GM12892 (cell line): ENCODE measurements at regions not wholly inside any gene's neighbourhood (a gene's known extent, or its start where the extent isn't known, plus 50 kb on each side); places are given as distances from the start of the nearest gene placed in this dataset.

Source experiments
- DNase-seq: peaks from one replicate; pipeline ENCODE4 v3.0.0; 2011; ENCODE audit not compliant: insufficient read length
- FAIRE-seq: peaks from 2 replicates; lab custom pipeline; 2011; peaks lifted over from hg19 to GRCh38; lab: Jason Lieb, UNC
- POLR2A ChIP-seq: IDR thresholded peaks from 2 replicates; pipeline ENCODE4 v1.6.1; 2011; ENCODE audit warnings: low read depth, low read length, control low read depth
- POLR2AphosphoS5 ChIP-seq: IDR thresholded peaks from 2 replicates; pipeline ENCODE4 v1.6.1; 2011; ENCODE audit warnings: low read depth, low read length, control low read depth
- TAF1 ChIP-seq: IDR thresholded peaks from 2 replicates; pipeline ENCODE4 v1.6.1; 2011; ENCODE audit warnings: low read depth, mild to moderate bottlenecking, control low read depth, low read length, borderline replicate concordance

DNA sequence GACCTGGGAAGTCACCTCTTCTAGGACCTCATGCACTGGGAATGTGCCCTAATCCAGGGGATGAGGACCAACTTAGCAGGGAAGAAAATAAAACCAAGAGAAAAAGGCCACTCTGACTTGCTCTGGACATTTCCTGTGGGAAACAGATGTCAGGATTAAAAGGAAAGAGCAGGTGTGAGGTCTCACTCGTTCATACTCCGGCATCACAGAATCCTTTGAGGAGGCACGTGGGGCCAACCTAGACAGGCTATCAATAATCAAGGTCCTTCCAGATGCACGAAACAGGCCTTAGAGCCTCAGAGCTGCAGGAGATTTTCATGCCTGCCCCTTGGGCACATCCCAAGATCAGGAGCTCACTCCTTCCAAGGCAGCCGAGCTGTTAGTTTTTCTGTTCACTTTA lies 321.5 kb upstream of the CCL2 start:
- FAIRE-seq (no peak), DNase-seq (no peak)
- no peak for TF ChIP-seq TAF1
- no peak for TF ChIP-seq POLR2A
- no peak for TF ChIP-seq POLR2AphosphoS5

DNA sequence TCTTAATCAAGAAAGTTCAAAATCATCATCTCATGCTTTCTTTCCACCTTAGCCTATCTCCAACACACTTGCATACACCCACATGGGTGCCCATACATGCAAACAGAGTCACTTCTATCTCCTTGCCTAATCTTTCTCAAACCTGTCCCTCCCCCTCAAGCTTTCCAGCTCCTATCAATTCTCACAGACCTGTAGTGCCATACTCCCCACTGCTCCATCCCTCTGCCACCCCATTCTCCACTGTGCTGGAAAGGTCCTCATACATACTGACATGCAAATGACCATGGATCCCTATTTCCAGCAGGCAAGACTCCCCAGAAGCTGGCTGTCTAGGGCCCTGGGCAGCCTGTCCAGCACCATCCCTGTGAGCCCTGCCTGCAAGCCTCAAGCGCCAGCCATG lies 320.4 kb upstream of the CCL2 start:
- FAIRE-seq, result no peak
- no peak for DNase-seq
- TF ChIP-seq POLR2A (no peak), POLR2AphosphoS5 (no peak), TAF1 (no peak)

DNA sequence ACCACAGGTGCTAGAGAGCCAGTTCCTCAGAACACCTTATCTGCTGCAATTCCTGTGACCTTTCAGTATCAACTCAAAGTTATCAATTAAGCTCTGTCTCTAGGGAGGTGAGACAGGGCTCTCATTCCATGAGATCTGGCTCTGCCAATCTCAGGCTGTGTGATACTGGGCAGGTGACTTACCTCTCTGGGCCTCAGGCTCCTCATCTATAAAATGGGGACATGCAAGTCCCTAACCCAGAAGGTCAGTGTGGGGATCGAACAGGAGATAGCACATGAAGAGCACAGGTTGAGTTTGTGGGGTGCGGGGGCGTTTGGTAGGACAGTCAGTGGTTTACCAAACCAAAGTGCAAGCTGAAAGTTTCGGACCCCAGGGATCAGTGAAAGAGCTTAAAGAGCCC lies 319.3 kb upstream of the CCL2 start:
- DNase-seq (no peak), FAIRE-seq (no peak)
- no peak for TF ChIP-seq POLR2A
- no peak for TF ChIP-seq POLR2AphosphoS5
- no peak for TF ChIP-seq TAF1

DNA sequence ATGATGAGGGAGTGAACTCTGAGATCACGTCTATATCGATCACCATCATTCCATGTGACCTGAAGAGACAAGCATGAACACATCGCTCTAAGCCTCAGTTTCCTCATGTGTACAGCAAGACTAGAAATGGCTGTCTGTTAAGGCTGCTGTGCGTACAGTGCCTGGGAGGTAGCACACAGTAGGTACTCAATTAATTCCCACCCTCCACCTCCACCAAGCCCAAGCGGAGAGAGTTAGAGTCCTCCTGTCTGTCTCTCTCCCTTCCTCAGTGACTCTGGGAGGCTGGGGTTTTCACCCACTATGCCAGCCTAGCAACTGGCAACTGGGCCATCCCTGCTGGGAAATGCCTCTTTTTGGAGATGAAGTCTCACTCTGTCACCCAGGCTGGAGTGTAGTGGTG lies 318.3 kb upstream of the CCL2 start:
- FAIRE-seq (no peak), DNase-seq (no peak)
- no peak for TF ChIP-seq TAF1
- TF ChIP-seq POLR2AphosphoS5, result no peak
- TF ChIP-seq POLR2A, result no peak

DNA sequence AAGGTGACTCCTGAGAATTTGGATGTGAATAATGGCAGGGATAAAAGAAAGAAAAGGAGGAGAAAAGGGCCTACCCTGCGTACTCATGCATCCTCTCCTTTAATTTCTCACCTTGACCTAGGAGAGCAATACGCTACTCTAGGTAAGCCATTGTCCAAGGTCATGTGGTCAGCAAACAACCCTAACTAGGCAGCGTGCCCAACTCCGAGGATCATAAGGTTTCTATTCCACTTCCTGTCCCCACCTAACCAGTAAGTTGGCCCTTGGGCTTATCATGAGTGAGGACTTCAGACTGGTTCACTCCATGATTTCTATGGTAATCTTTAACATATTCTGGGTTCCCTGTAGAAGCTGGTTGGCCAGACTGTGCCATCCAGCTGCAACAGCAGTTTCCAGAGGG lies 315.1 kb upstream of the CCL2 start:
- TF ChIP-seq TAF1 (no peak), POLR2A (no peak), POLR2AphosphoS5 (no peak)
- no peak for FAIRE-seq
- DNase-seq, result no peak

DNA sequence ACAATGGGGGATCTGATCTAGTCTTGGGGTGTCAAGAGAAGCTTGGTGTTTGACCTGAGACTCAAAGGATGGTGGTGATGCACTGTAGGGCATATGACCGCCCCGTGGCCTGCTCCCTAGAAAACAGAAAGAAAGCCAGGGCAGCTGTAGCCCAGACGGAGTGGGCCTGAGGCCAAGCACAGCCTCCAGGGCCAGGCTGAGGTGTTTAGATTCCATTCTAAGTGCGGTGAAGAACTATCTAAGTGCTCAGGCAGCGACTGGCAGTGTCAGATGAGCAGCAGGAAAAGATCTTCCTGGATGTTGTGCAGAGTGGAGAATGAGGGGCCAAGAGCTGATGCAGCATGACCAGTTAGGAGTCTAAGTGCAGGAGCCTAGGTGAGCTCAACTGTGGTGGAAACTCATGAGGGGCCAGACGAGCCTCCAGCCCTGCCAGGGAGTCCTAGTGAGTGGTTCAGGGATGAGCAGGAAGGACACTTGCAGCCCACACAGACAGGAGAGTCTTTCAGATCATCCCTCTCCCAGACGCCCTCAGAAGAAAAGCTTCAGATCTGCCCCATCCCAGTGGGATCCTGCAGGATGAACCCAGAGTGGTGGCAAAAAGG lies 314.2 kb upstream of the CCL2 start:
- no peak for DNase-seq
- FAIRE-seq, result no peak
- no peak for TF ChIP-seq POLR2AphosphoS5
- no peak for TF ChIP-seq POLR2A
- no peak for TF ChIP-seq TAF1

DNA sequence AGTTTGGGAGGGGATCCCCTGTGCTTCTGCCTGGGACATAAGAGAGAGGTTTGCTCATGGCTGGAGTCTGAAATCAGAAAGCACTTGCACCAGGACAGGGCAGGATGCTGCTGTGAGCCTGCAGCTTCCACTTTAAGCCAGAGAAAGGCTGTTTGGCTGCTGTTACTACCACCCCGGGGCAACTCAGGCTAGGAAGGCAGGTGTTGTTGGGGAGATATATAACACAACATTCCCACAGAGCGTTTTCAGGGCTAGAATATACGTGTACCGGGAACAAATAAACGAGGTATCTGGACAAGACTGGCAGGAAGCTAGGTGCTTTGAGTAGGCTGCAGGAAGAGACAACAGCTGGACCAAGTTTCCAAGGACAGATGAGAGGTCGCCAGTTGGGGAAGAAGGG lies 313.3 kb upstream of the CCL2 start:
- no peak for DNase-seq
- TF ChIP-seq TAF1 (no peak), POLR2AphosphoS5 (no peak), POLR2A (no peak)
- FAIRE-seq, result no peak

DNA sequence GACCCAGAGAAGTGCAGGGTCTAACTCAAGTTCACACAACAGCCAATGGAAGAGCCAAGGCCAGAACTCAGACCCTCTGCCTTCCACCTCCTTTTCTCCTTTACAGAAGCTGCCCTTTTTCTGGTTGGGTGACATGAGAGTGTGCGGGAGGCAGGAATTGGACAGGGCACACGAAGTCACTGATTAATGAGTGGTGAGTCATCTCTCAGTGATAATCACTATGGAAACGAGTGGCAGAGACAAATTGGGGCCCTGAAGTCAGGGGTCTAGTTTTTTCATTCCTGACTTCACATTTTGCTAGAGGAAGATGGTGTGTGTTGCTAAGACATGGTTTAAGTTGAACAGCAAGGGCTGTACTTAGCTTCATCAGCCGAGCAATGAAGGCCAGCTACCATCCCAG lies 312.7 kb upstream of the CCL2 start:
- FAIRE-seq (no peak), DNase-seq (no peak)
- TF ChIP-seq POLR2AphosphoS5, result no peak
- TF ChIP-seq POLR2A, result no peak
- TF ChIP-seq TAF1, result no peak

DNA sequence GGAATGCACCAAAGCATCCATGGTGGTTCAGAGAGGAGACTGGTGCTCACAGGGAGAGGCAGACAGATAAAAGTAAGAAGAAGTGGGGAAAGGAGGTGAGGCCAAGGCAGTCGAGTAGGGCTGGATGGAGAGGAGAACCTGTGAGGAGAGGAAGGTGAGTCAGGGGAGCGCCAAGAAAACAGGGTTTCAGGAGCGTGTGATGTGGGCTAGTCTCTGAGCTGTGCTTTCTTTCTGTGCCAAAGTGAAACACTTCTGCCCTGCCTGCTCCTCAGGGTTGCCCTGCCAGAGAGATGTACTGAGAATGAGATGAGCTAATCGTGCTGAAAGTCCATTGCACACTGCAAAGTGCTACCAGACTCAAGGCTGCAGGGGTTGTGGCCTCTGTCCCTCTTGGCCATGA lies 310.7 kb upstream of the CCL2 start:
- TF ChIP-seq TAF1, result no peak
- TF ChIP-seq POLR2A, result no peak
- no peak for TF ChIP-seq POLR2AphosphoS5
- FAIRE-seq (no peak), DNase-seq (no peak)

DNA sequence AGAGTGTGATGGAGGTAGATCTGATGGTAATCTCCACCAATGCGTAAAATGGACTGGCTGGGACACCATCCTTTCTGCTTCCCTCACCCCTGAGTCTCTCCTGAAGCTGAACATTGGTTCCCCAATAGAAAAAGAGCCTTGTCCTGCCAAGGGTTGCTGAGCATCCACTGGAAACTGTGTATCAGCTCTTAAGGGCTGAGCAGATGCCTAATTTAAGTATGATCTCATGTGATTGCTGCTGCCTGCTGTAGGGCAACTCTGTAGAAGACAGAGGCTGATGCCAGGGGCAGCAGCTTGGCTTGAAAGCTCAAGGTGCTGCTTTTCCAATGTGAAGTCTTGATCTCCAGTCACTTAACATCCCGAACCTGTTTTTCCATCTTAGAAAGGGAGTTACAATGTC lies 310.3 kb upstream of the CCL2 start:
- TF ChIP-seq POLR2A (no peak), POLR2AphosphoS5 (no peak), TAF1 (no peak)
- FAIRE-seq, result no peak
- DNase-seq, result no peak

DNA sequence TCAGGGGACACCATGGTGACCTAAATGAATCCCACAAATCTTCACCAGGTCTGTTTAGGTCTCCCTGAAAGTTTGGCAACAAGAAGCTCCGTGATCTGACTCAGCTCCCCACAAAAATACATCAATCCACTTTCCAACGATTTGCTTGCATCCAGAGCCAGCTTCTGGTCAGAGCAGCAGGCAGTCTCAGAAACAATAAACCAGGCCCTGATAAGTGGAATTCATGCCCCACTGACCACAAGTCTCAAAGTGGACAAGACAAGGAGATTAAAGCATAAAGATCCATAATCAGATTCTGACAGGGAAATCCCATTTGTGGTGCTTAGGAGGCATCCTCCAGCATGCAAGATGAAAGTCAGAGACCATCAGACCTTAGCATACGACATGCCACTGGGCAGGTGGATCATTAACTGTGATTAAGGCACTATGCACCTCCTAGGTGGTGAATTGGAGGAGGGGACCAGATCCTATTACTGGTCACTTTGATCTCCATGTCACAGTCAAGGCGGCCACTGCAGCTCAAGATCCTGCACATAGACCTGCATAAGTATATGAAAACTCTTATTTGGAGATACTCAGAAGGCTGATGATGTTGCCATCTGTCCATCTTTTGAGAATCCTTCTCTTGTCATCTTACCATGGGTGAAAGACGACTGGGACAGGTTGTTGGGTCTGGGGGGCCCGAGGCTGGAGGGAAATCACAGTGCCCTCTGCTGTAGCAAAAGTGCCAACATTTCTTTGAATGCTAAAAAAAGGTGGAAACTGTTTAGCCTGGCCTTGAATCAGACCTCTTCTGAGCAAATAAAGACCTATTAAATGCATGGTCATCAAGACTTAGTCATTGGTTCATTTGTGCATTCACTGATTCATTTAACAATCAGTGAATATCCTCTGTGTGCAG lies 309.2 kb upstream of the CCL2 start:
- DNase-seq (no peak), FAIRE-seq (no peak)
- TF ChIP-seq POLR2A (no peak), POLR2AphosphoS5 (no peak), TAF1 (no peak)

DNA sequence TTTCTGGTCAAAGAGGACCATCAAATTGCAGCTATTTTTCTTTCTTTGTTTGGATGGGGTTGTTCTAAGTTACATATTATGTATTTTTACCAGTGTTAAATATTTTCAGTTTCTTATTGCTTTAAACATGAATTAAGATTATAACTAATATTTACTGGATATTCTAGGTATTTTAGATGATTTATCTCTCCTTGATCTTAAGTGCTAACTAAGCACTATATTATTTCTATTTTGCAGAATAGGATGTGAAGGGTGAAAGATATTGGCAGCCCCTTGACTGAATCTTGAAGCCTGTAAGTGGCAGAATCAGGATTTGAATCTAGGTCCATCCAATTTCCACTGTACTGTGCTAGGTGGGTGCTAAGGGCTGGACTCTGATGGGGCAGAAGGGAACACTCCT lies 307.3 kb upstream of the CCL2 start:
- TF ChIP-seq TAF1, result no peak
- TF ChIP-seq POLR2AphosphoS5, result no peak
- no peak for TF ChIP-seq POLR2A
- no peak for DNase-seq
- no peak for FAIRE-seq
